ENCODE measurements at regions not wholly inside any gene's neighbourhood (a gene's known extent, or its start where the extent isn't known, plus 50 kb on each side); places are given as distances from the start of the nearest gene placed in this dataset.

GRCh38 chr2:120984452-120985173 lies 248.9 kb downstream of the GLI2 start:
- Mint-ChIP-seq H3K4me3 (no peak overlapping the region), H3K27me3 (no peaks in the 10 kb centered on the region), H3K36me3 (ENCODE audit: low read depth) (no peaks in the 10 kb centered on the region), H3K27ac (no peak overlapping the region), H3K4me1 (no peaks in the 10 kb centered on the region), H3K9me3 (no peaks in the 10 kb centered on the region)
- peak; percentile 12 for ATAC-seq (replicated peaks)

- no peaks in the 10 kb centered on the region for H3K27me3 Mint-ChIP-seq
- peak; percentile 24 for ATAC-seq (replicated peaks)
- no peak overlapping the region for H3K27ac Mint-ChIP-seq
- no peak overlapping the region for H3K4me3 Mint-ChIP-seq
- no peaks in the 10 kb centered on the region for H3K9me3 Mint-ChIP-seq
- no peaks in the 10 kb centered on the region for H3K36me3 Mint-ChIP-seq (ENCODE audit: low read depth)
- no peaks in the 10 kb centered on the region for H3K4me1 Mint-ChIP-seq
Measured at GRCh38 chr2:120985174-120985996, 249.7 kb downstream of the GLI2 start.

- no peak for ATAC-seq (replicated peaks)
- Mint-ChIP-seq H3K4me1 (no peaks in the 10 kb centered on the region), H3K4me3 (no peak overlapping the region), H3K27ac (no peak overlapping the region), H3K27me3 (no peaks in the 10 kb centered on the region), H3K36me3 (ENCODE audit: low read depth) (no peaks in the 10 kb centered on the region), H3K9me3 (no peaks in the 10 kb centered on the region)
Measured at GRCh38 chr2:120985997-120986651, 250.5 kb downstream of the GLI2 start.

GRCh38 chr2:120986898-120987650 lies 251.4 kb downstream of the GLI2 start:
- Mint-ChIP-seq H3K9me3 (no peaks in the 10 kb centered on the region), H3K27me3 (no peaks in the 10 kb centered on the region), H3K4me1 (no peaks in the 10 kb centered on the region), H3K27ac (no peak overlapping the region), H3K36me3 (ENCODE audit: low read depth) (no peaks in the 10 kb centered on the region), H3K4me3 (no peak overlapping the region)
- ATAC-seq (replicated peaks): no peak

GRCh38 chr2:120988051-120988699 lies 252.5 kb downstream of the GLI2 start:
- no peak overlapping the region for H3K4me3 Mint-ChIP-seq
- no peaks in the 10 kb centered on the region for H3K9me3 Mint-ChIP-seq
- H3K27me3 Mint-ChIP-seq: no peaks in the 10 kb centered on the region
- H3K27ac Mint-ChIP-seq: no peak overlapping the region
- H3K4me1 Mint-ChIP-seq: no peaks in the 10 kb centered on the region
- no peaks in the 10 kb centered on the region for H3K36me3 Mint-ChIP-seq (ENCODE audit: low read depth)
- no peak for ATAC-seq (replicated peaks)

- Mint-ChIP-seq H3K4me1 (no peaks in the 10 kb centered on the region), H3K4me3 (no peak overlapping the region), H3K27me3 (peaks cover 4% of the 10 kb centered on the region), H3K9me3 (no peaks in the 10 kb centered on the region), H3K27ac (no peak overlapping the region), H3K36me3 (ENCODE audit: low read depth) (no peaks in the 10 kb centered on the region)
- ATAC-seq (replicated peaks): no peak
Measured at GRCh38 chr2:120988700-120989511, 253.2 kb downstream of the GLI2 start.

GRCh38 chr2:120989512-120990441 lies 254.1 kb downstream of the GLI2 start:
- no peaks in the 10 kb centered on the region for H3K9me3 Mint-ChIP-seq
- H3K36me3 Mint-ChIP-seq (ENCODE audit: low read depth): no peaks in the 10 kb centered on the region
- H3K4me3 Mint-ChIP-seq: no peak overlapping the region
- no peak for ATAC-seq (replicated peaks)
- H3K4me1 Mint-ChIP-seq: no peaks in the 10 kb centered on the region
- H3K27ac Mint-ChIP-seq: no peak overlapping the region
- H3K27me3 Mint-ChIP-seq: peaks cover 4% of the 10 kb centered on the region

- Mint-ChIP-seq H3K27me3 (peaks cover 4% of the 10 kb centered on the region), H3K27ac (no peak overlapping the region), H3K4me3 (no peak overlapping the region), H3K4me1 (no peaks in the 10 kb centered on the region), H3K9me3 (no peaks in the 10 kb centered on the region), H3K36me3 (ENCODE audit: low read depth) (no peaks in the 10 kb centered on the region)
- no peak for ATAC-seq (replicated peaks)
Measured at GRCh38 chr2:120990451-120990871, 254.8 kb downstream of the GLI2 start.

GRCh38 chr2:120991441-120991840 lies 255.8 kb downstream of the GLI2 start:
- H3K36me3 Mint-ChIP-seq (ENCODE audit: low read depth): no peaks in the 10 kb centered on the region
- H3K27me3 Mint-ChIP-seq: peaks cover 4% of the 10 kb centered on the region
- no peak overlapping the region for H3K4me3 Mint-ChIP-seq
- no peak overlapping the region for H3K27ac Mint-ChIP-seq
- H3K9me3 Mint-ChIP-seq: no peaks in the 10 kb centered on the region
- H3K4me1 Mint-ChIP-seq: no peaks in the 10 kb centered on the region
- ATAC-seq (replicated peaks): no peak

- H3K27ac Mint-ChIP-seq: no peak overlapping the region
- no peak overlapping the region for H3K4me3 Mint-ChIP-seq
- no peak for ATAC-seq (replicated peaks)
- H3K27me3 Mint-ChIP-seq: peaks cover 4% of the 10 kb centered on the region
- H3K9me3 Mint-ChIP-seq: no peaks in the 10 kb centered on the region
- no peaks in the 10 kb centered on the region for H3K36me3 Mint-ChIP-seq (ENCODE audit: low read depth)
- H3K4me1 Mint-ChIP-seq: no peaks in the 10 kb centered on the region
Measured at GRCh38 chr2:120992791-120993555, 257.3 kb downstream of the GLI2 start.

GRCh38 chr2:120993661-120994060 lies 258.0 kb downstream of the GLI2 start:
- H3K36me3 Mint-ChIP-seq (ENCODE audit: low read depth): no peaks in the 10 kb centered on the region
- H3K27me3 Mint-ChIP-seq: peaks cover 4% of the 10 kb centered on the region
- no peak overlapping the region for H3K4me3 Mint-ChIP-seq
- H3K9me3 Mint-ChIP-seq: no peaks in the 10 kb centered on the region
- H3K27ac Mint-ChIP-seq: no peak overlapping the region
- no peaks in the 10 kb centered on the region for H3K4me1 Mint-ChIP-seq
- no peak for ATAC-seq (replicated peaks)

Measured in activated T-helper 17 cell treated with anti-CD3 and anti-CD28 coated beads, Interleukin-2, amount 50 U/mL, for 72 hours (primary cell).